ENCODE measurements at regions not wholly inside any gene's neighbourhood (a gene's known extent, or its start where the extent isn't known, plus 50 kb on each side); places are given as distances from the start of the nearest gene placed in this dataset.

DNA sequence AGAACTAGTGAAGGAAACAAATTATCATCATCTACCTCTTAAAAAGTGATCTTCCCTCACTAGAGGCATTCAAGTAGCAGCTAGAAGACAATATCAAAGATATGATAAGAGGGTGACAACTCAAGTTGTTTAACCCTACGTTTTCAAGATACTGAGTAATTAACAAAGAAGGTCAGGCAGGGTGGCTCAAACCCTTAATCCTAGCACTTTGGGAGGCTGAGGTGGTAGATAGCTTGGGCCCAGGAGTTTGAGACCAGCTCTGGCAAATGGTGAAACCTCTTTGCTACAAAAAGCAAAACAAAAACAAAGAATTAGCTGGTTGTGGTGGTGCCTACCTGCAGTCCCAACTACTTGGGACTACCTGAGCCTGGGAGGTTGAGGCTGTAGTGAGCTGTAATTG is 408.2 kb upstream of the TUSC1 start:
- no peak for TF ChIP-seq SIN3A (IDR thresholded peaks at IDR 0.05; ENCODE audit: borderline replicate concordance, low read depth, low read length)
- TF ChIP-seq RFX5 (IDR thresholded peaks at IDR 0.05; ENCODE audit: low read length): no peak
- TF ChIP-seq NFIC (IDR thresholded peaks at IDR 0.05; ENCODE audit: borderline replicate concordance): no peak
- TF ChIP-seq, protein P1, sequence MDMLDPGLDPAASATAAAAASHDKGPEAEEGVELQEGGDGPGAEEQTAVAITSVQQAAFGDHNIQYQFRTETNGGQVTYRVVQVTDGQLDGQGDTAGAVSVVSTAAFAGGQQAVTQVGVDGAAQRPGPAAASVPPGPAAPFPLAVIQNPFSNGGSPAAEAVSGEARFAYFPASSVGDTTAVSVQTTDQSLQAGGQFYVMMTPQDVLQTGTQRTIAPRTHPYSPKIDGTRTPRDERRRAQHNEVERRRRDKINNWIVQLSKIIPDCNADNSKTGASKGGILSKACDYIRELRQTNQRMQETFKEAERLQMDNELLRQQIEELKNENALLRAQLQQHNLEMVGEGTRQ (IDR thresholded peaks at IDR 0.05; ENCODE audit: borderline replicate concordance, low read depth, low read length): no peak
- no peak for TF ChIP-seq SMC3 (IDR thresholded peaks at IDR 0.05; ENCODE audit: low read depth, low read length)
- TF ChIP-seq GABPA (IDR thresholded peaks at IDR 0.05; ENCODE audit: low read depth): no peak
- no peak for TF ChIP-seq RCOR1 (IDR thresholded peaks at IDR 0.05; ENCODE audit: low read length)
- no peak for TF ChIP-seq MEF2A (IDR thresholded peaks at IDR 0.05; ENCODE audit: borderline replicate concordance, low read depth)
- no peak for TF ChIP-seq FOSL2 (IDR thresholded peaks at IDR 0.05; ENCODE audit: borderline replicate concordance, low read depth)
- TF ChIP-seq, protein P2, sequence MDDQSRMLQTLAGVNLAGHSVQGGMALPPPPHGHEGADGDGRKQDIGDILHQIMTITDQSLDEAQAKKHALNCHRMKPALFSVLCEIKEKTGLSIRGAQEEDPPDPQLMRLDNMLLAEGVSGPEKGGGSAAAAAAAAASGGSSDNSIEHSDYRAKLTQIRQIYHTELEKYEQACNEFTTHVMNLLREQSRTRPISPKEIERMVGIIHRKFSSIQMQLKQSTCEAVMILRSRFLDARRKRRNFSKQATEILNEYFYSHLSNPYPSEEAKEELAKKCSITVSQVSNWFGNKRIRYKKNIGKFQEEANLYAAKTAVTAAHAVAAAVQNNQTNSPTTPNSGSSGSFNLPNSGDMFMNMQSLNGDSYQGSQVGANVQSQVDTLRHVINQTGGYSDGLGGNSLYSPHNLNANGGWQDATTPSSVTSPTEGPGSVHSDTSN (IDR thresholded peaks at IDR 0.05): no peak
- TF ChIP-seq JUND (IDR thresholded peaks at IDR 0.05): no peak
- TF ChIP-seq, protein P3, sequence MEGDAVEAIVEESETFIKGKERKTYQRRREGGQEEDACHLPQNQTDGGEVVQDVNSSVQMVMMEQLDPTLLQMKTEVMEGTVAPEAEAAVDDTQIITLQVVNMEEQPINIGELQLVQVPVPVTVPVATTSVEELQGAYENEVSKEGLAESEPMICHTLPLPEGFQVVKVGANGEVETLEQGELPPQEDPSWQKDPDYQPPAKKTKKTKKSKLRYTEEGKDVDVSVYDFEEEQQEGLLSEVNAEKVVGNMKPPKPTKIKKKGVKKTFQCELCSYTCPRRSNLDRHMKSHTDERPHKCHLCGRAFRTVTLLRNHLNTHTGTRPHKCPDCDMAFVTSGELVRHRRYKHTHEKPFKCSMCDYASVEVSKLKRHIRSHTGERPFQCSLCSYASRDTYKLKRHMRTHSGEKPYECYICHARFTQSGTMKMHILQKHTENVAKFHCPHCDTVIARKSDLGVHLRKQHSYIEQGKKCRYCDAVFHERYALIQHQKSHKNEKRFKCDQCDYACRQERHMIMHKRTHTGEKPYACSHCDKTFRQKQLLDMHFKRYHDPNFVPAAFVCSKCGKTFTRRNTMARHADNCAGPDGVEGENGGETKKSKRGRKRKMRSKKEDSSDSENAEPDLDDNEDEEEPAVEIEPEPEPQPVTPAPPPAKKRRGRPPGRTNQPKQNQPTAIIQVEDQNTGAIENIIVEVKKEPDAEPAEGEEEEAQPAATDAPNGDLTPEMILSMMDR (IDR thresholded peaks at IDR 0.05): no peak
- TF ChIP-seq, protein P4, sequence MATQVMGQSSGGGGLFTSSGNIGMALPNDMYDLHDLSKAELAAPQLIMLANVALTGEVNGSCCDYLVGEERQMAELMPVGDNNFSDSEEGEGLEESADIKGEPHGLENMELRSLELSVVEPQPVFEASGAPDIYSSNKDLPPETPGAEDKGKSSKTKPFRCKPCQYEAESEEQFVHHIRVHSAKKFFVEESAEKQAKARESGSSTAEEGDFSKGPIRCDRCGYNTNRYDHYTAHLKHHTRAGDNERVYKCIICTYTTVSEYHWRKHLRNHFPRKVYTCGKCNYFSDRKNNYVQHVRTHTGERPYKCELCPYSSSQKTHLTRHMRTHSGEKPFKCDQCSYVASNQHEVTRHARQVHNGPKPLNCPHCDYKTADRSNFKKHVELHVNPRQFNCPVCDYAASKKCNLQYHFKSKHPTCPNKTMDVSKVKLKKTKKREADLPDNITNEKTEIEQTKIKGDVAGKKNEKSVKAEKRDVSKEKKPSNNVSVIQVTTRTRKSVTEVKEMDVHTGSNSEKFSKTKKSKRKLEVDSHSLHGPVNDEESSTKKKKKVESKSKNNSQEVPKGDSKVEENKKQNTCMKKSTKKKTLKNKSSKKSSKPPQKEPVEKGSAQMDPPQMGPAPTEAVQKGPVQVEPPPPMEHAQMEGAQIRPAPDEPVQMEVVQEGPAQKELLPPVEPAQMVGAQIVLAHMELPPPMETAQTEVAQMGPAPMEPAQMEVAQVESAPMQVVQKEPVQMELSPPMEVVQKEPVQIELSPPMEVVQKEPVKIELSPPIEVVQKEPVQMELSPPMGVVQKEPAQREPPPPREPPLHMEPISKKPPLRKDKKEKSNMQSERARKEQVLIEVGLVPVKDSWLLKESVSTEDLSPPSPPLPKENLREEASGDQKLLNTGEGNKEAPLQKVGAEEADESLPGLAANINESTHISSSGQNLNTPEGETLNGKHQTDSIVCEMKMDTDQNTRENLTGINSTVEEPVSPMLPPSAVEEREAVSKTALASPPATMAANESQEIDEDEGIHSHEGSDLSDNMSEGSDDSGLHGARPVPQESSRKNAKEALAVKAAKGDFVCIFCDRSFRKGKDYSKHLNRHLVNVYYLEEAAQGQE (IDR thresholded peaks at IDR 0.05; ENCODE audit: low read depth, low read length): no peak
- TF ChIP-seq, protein P5, sequence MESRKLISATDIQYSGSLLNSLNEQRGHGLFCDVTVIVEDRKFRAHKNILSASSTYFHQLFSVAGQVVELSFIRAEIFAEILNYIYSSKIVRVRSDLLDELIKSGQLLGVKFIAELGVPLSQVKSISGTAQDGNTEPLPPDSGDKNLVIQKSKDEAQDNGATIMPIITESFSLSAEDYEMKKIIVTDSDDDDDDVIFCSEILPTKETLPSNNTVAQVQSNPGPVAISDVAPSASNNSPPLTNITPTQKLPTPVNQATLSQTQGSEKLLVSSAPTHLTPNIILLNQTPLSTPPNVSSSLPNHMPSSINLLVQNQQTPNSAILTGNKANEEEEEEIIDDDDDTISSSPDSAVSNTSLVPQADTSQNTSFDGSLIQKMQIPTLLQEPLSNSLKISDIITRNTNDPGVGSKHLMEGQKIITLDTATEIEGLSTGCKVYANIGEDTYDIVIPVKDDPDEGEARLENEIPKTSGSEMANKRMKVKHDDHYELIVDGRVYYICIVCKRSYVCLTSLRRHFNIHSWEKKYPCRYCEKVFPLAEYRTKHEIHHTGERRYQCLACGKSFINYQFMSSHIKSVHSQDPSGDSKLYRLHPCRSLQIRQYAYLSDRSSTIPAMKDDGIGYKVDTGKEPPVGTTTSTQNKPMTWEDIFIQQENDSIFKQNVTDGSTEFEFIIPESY (IDR thresholded peaks at IDR 0.05; ENCODE audit: borderline replicate concordance, low read depth): no peak
- ChIA-PET CTCF (no interaction called here), POLR2A (no interaction called here)

More for the DNA sequence above, 408.2 kb upstream of the TUSC1 start:
- Histone ChIP-seq H3K9ac (no peak overlapping the region), H3K36me3 (replicated peaks in 1 of 2; ENCODE audit: control insufficient read depth in 1 of 2, insufficient read depth in 2 of 2, low read length in 1 of 2) (no peaks in the 10 kb centered on the region), H3K4me1 (ENCODE audit: control insufficient read depth in 1 of 2, insufficient read depth in 2 of 2, low read depth in 1 of 2, low read length in 1 of 2) (peaks cover 0 to 5% of the 10 kb centered on the region in 2 experiments; a peak in 1 of 4 replicates), H3K27ac (ENCODE audit: low read depth in 2 of 2, low read length in 1 of 2) (no peak overlapping the region), H3K79me2 (ENCODE audit: insufficient read depth) (no peaks in the 10 kb centered on the region), H3K4me3 (ENCODE audit: low read depth in 2 of 2, low read length in 1 of 2) (no peak overlapping the region), H3F3A (replicated peaks; ENCODE audit: insufficient read depth) (no peaks in the 10 kb centered on the region), H2AFZ (ENCODE audit: low read depth) (no peak overlapping the region), H3K27me3 (ENCODE audit: insufficient read depth) (no peaks in the 10 kb centered on the region), H3K4me2 (no peak overlapping the region), H3K9me3 (no peaks in the 10 kb centered on the region), H3K9me2 (no peaks in the 10 kb centered on the region), H4K20me1 (ENCODE audit: insufficient read depth) (no peaks in the 10 kb centered on the region)
- 34% methylated on average over 1 of the region's 1 CpG for WGBS (ENCODE audit: low lambda C conversion rate)
- no peak for DNase-seq

Measured in SK-N-SH (cell line).